Parathyroid adenoma (tissue), 2 donors: ENCODE measurements at regions not wholly inside any gene's neighbourhood (a gene's known extent, or its start where the extent isn't known, plus 50 kb on each side); places are given as distances from the start of the nearest gene placed in this dataset.

Experiments
- H2AFZ ChIP-seq: fragments of 300-600 bp; sonication (generic); one replicate; pipeline ENCODE4 v1.7.0; 2017; ENCODE audit warnings: antibody characterized with exemption, mild to moderate bottlenecking
- H3K27ac ChIP-seq: fragments of 300-600 bp; sonication (generic); one replicate; pipeline ENCODE4 v1.7.0; 2017
- H3K27me3 ChIP-seq: fragments of 300-600 bp; sonication (generic); one replicate; pipeline ENCODE4 v1.7.0; 2017; ENCODE audit warnings: low read length; ENCODE audit not compliant: control insufficient read depth, insufficient read depth
- H3K36me3 ChIP-seq: fragments of 300-600 bp; sonication (generic); one replicate; pipeline ENCODE4 v1.7.0; 2017; ENCODE audit warnings: low read length; ENCODE audit not compliant: control insufficient read depth, insufficient read depth
- H3K4me1 ChIP-seq: fragments of 300-600 bp; sonication (generic); one replicate; pipeline ENCODE4 v1.7.0; 2017; ENCODE audit warnings: control low read depth
- H3K4me2 ChIP-seq: fragments of 300-600 bp; sonication (generic); one replicate; pipeline ENCODE4 v1.7.0; 2017; ENCODE audit warnings: low read length
- H3K4me3 ChIP-seq: fragments of 300-600 bp; sonication (generic); one replicate; pipeline ENCODE4 v1.7.0; 2017; ENCODE audit warnings: low read depth, low read length
- H3K79me2 ChIP-seq: fragments of 300-600 bp; sonication (generic); one replicate; pipeline ENCODE4 v1.7.0; 2017; ENCODE audit warnings: control low read depth
- H3K9ac ChIP-seq: fragments of 300-600 bp; sonication (generic); one replicate; pipeline ENCODE4 v1.7.0; 2017; ENCODE audit warnings: mild to moderate bottlenecking
- H3K9me3 ChIP-seq: fragments of 300-600 bp; sonication (generic); one replicate; pipeline ENCODE4 v1.7.0; 2017; ENCODE audit warnings: low read length; ENCODE audit not compliant: control insufficient read depth
- TF ChIP-seq, protein P1 (sequence below): fragments of 300-600 bp; sonication (generic); IDR thresholded peaks from one replicate; pipeline ENCODE4 v1.7.0; 2017; ENCODE audit warnings: antibody characterized with exemption, mild to moderate bottlenecking
- donor health status: primary hyperparathyroidism.

DNA sequence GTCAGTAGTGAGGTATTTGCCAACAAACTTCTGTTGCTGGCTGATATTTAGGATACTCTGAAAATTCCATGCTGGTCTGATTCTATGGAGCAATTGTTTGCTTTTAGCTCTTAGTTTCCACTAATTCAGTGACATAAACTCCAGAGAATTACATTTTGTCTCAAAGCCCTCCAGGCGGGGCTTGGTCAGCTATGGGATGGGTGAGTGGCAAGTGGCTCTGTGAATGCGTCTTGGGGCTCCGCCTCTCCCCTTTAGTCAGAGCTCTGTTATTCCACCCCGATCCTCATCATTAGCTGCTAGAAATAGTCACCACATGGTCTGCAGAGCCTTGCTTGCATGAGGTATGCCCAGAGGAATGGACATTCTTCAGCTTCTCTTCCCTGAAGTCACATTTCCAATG lies 540.6 kb downstream of the QKI start:
- Histone ChIP-seq H3K36me3 (no peaks in the 10 kb centered on the region), H3K79me2 (no peaks in the 10 kb centered on the region), H2AFZ (no peak overlapping the region), H3K4me2 (no peak overlapping the region), H3K9ac (no peak overlapping the region), H3K4me1 (no peaks in the 10 kb centered on the region), H3K27me3 (no peaks in the 10 kb centered on the region), H3K27ac (no peak overlapping the region), H3K9me3 (no peaks in the 10 kb centered on the region), H3K4me3 (no peak overlapping the region)
- TF ChIP-seq, protein P1, sequence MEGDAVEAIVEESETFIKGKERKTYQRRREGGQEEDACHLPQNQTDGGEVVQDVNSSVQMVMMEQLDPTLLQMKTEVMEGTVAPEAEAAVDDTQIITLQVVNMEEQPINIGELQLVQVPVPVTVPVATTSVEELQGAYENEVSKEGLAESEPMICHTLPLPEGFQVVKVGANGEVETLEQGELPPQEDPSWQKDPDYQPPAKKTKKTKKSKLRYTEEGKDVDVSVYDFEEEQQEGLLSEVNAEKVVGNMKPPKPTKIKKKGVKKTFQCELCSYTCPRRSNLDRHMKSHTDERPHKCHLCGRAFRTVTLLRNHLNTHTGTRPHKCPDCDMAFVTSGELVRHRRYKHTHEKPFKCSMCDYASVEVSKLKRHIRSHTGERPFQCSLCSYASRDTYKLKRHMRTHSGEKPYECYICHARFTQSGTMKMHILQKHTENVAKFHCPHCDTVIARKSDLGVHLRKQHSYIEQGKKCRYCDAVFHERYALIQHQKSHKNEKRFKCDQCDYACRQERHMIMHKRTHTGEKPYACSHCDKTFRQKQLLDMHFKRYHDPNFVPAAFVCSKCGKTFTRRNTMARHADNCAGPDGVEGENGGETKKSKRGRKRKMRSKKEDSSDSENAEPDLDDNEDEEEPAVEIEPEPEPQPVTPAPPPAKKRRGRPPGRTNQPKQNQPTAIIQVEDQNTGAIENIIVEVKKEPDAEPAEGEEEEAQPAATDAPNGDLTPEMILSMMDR: no peak

DNA sequence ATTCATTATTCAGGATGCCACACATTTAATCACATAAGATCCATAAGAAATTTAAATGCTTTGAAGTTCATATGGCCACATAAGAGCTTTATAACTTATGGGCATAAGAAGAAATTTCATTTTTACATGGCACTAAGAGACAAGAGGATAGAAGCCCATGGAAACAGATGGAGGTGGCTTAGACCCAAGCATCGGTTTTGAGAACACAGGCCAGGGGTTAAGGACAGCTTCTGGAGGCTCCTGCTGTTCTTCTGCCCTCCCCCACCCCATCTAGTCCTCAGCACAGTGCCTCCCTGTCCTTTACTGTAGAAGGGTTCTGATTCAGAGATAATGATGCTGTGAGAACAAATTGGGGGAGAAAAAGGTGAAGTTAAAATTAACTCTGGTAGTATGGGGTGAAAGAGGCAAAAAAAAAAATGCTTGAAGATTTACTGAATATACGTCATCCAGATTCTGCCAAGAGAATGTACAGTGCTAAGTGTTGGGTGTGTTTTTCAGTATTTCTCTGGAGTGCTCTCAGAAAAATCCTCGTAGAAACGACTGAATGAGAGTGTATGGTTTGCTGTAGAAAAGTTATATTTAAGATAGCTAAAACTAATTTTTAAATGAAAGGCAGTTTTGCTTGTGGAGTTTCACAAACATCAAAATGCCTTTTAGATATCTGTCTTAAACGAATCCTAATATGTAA lies 539.7 kb downstream of the QKI start:
- Histone ChIP-seq H3K9me3 (no peaks in the 10 kb centered on the region), H3K27ac (no peak overlapping the region), H2AFZ (no peak overlapping the region), H3K4me2 (no peak overlapping the region), H3K79me2 (no peaks in the 10 kb centered on the region), H3K4me3 (no peak overlapping the region), H3K4me1 (no peaks in the 10 kb centered on the region), H3K36me3 (no peaks in the 10 kb centered on the region), H3K27me3 (no peaks in the 10 kb centered on the region), H3K9ac (no peak overlapping the region)
- TF ChIP-seq, protein P1: no peak

DNA sequence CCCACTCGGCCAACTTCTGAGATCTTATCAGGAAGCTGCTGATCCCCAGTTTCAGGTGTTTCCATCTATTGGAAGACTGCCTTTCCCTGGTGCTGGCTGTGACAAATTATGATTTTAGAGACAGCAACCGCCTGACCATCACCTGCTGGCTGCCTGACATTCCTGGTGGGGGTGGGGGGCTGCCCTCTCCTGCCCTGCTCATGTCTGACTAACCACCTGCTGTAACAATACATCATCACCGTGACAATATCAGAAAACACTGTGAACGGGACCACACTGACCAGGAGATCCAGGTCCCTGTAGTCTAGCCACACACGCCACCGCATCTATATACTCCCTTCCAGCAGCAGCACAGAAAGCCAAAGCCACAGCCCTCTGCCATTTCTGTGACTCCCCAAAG lies 537.5 kb downstream of the QKI start:
- Histone ChIP-seq H3K36me3 (no peaks in the 10 kb centered on the region), H3K27ac (no peak overlapping the region), H3K4me3 (no peak overlapping the region), H3K9me3 (no peaks in the 10 kb centered on the region), H2AFZ (no peak overlapping the region), H3K9ac (no peak overlapping the region), H3K27me3 (no peaks in the 10 kb centered on the region), H3K4me2 (no peak overlapping the region), H3K79me2 (no peaks in the 10 kb centered on the region), H3K4me1 (no peaks in the 10 kb centered on the region)
- TF ChIP-seq, protein P1: no peak

DNA sequence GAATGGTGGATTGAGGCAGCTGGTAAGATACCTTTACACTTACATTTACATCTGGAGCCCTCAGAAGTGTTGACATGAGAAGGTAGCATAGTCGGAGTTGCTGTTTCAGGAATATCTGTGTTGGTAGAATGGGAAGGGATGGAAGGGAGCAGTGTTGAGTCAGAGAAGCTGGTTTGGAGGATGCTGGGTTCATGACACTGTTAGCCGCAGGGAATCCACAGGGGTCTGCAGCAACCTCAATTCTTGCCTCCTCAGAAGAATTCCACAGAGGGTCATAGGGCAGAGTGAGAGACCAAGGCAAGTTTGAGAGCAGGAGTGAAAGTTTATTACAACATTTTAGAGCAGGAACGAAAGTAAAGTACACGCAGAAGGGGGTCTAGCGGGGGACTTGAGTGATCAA lies 536.8 kb downstream of the QKI start:
- Histone ChIP-seq H3K79me2 (no peaks in the 10 kb centered on the region), H3K4me2 (no peak overlapping the region), H3K9ac (no peak overlapping the region), H3K4me3 (no peak overlapping the region), H3K36me3 (no peaks in the 10 kb centered on the region), H3K4me1 (no peaks in the 10 kb centered on the region), H3K9me3 (no peaks in the 10 kb centered on the region), H3K27ac (no peak overlapping the region), H3K27me3 (no peaks in the 10 kb centered on the region), H2AFZ (no peak overlapping the region)
- TF ChIP-seq, protein P1: no peak

DNA sequence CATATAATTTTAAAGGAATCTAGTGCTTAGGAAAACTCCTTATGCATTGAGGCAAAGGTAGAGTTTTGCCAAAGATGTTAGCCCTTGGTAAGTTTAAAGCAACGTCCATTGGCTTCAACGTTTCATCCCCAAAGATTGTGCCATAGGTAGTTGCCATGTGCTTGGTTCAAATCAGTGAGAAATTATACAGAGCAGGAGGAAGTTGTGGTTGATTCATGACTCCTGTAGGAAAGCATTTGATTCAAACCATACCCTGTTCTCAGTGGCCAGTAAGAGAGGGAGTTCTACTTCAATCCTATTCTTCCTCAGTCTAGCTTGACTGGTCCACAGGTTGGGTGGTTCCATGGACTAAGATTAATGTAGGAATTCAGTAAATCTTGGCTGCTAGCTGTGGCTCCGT lies 535.6 kb downstream of the QKI start:
- Histone ChIP-seq H3K79me2 (no peaks in the 10 kb centered on the region), H2AFZ (no peak overlapping the region), H3K27ac (no peak overlapping the region), H3K9ac (no peak overlapping the region), H3K4me3 (no peak overlapping the region), H3K4me1 (no peaks in the 10 kb centered on the region), H3K9me3 (no peaks in the 10 kb centered on the region), H3K27me3 (no peaks in the 10 kb centered on the region), H3K36me3 (no peaks in the 10 kb centered on the region), H3K4me2 (no peak overlapping the region)
- TF ChIP-seq, protein P1: no peak
